Activated naive CD4-positive, alpha-beta T cell treated with anti-CD3 and anti-CD28 coated beads, Interleukin-2, amount 10 ng/mL, durations not matched to agents 7 days and 5 days (primary cell): ENCODE measurements at regions not wholly inside any gene's neighbourhood (a gene's known extent, or its start where the extent isn't known, plus 50 kb on each side); places are given as distances from the start of the nearest gene placed in this dataset.

ENCODE experiments used
- CTCF ChIA-PET: fragments of 350-600 bp; sonication (Branson Sonifier 250); formaldehyde crosslinking; loops from one replicate; lab custom pipeline; 2021; ENCODE audit warnings: antibody characterized with exemption; lab: Charles Lee
- DNase-seq: peaks from one replicate; pipeline ENCODE4 v3.0.0-alpha.2; 2020
- H3K27ac Mint-ChIP-seq: one replicate; pipeline ENCODE4 v1.8.0; 2021; ENCODE audit warnings: mild to moderate bottlenecking, moderate library complexity, mixed read lengths
- H3K27me3 Mint-ChIP-seq: one replicate; pipeline ENCODE4 v1.8.0; 2021; ENCODE audit warnings: mild to moderate bottlenecking, mixed read lengths
- H3K36me3 Mint-ChIP-seq: one replicate; pipeline ENCODE4 v1.8.0; 2021; ENCODE audit warnings: mixed read lengths
- H3K4me1 Mint-ChIP-seq: one replicate; pipeline ENCODE4 v1.8.0; 2021; ENCODE audit warnings: mixed read lengths
- H3K4me3 Mint-ChIP-seq: one replicate; pipeline ENCODE4 v1.8.0; 2021; ENCODE audit warnings: mild to moderate bottlenecking, moderate library complexity, mixed read lengths
- H3K9me3 Mint-ChIP-seq: one replicate; pipeline ENCODE4 v1.8.0; 2021; ENCODE audit warnings: mixed read lengths

GRCh38 chr5:143653766-143654282 is 158.1 kb upstream of the HMHB1 start:
- no peak overlapping the region for H3K4me3 Mint-ChIP-seq
- CTCF ChIA-PET, result interaction anchor here (1.3 kb wide), 1 partner anchor 13 kb away, joined by 3 read pairs; no protein-coding TSS in a partner anchor
- no peaks in the 10 kb centered on the region for H3K36me3 Mint-ChIP-seq
- H3K9me3 Mint-ChIP-seq, result no peaks in the 10 kb centered on the region
- H3K4me1 Mint-ChIP-seq, result no peaks in the 10 kb centered on the region
- no peak for DNase-seq
- H3K27me3 Mint-ChIP-seq, result no peaks in the 10 kb centered on the region
- no peak overlapping the region for H3K27ac Mint-ChIP-seq

GRCh38 chr5:143653256-143653655 is 158.7 kb upstream of the HMHB1 start:
- no peak for DNase-seq
- no peak overlapping the region for H3K27ac Mint-ChIP-seq
- no peaks in the 10 kb centered on the region for H3K4me1 Mint-ChIP-seq
- no peaks in the 10 kb centered on the region for H3K9me3 Mint-ChIP-seq
- no peaks in the 10 kb centered on the region for H3K36me3 Mint-ChIP-seq
- CTCF ChIA-PET, result interaction anchor here (1.3 kb wide), 1 partner anchor 14 kb away, joined by 3 read pairs; no protein-coding TSS in a partner anchor
- H3K27me3 Mint-ChIP-seq, result no peaks in the 10 kb centered on the region
- no peak overlapping the region for H3K4me3 Mint-ChIP-seq

GRCh38 chr5:143652108-143652700 is 159.8 kb upstream of the HMHB1 start:
- CTCF ChIA-PET, result no interaction called here
- Mint-ChIP-seq H3K9me3 (no peaks in the 10 kb centered on the region), H3K4me1 (no peaks in the 10 kb centered on the region), H3K4me3 (no peak overlapping the region), H3K27ac (no peak overlapping the region), H3K36me3 (no peaks in the 10 kb centered on the region), H3K27me3 (peaks cover 1% of the 10 kb centered on the region)
- no peak for DNase-seq

- no peaks in the 10 kb centered on the region for H3K4me1 Mint-ChIP-seq
- CTCF ChIA-PET, result no interaction called here
- no peaks in the 10 kb centered on the region for H3K36me3 Mint-ChIP-seq
- DNase-seq, result no peak
- H3K27ac Mint-ChIP-seq, result no peak overlapping the region
- peaks cover 4% of the 10 kb centered on the region for H3K27me3 Mint-ChIP-seq
- H3K9me3 Mint-ChIP-seq, result no peaks in the 10 kb centered on the region
- H3K4me3 Mint-ChIP-seq, result no peak overlapping the region
Observed at GRCh38 chr5:143649937-143650621, 161.9 kb upstream of the HMHB1 start.

GRCh38 chr5:143648696-143649095 is 163.3 kb upstream of the HMHB1 start:
- no peak overlapping the region for H3K4me3 Mint-ChIP-seq
- peaks cover 4% of the 10 kb centered on the region for H3K27me3 Mint-ChIP-seq
- no peaks in the 10 kb centered on the region for H3K9me3 Mint-ChIP-seq
- CTCF ChIA-PET, result no interaction called here
- no peak for DNase-seq
- no peak overlapping the region for H3K27ac Mint-ChIP-seq
- no peaks in the 10 kb centered on the region for H3K36me3 Mint-ChIP-seq
- no peaks in the 10 kb centered on the region for H3K4me1 Mint-ChIP-seq

- no peak overlapping the region for H3K27ac Mint-ChIP-seq
- no peaks in the 10 kb centered on the region for H3K4me1 Mint-ChIP-seq
- H3K36me3 Mint-ChIP-seq, result no peaks in the 10 kb centered on the region
- CTCF ChIA-PET, result no interaction called here
- no peak overlapping the region for H3K4me3 Mint-ChIP-seq
- H3K9me3 Mint-ChIP-seq, result no peaks in the 10 kb centered on the region
- H3K27me3 Mint-ChIP-seq, result peaks cover 4% of the 10 kb centered on the region
- no peak for DNase-seq
Observed at GRCh38 chr5:143646961-143647360, 165.0 kb upstream of the HMHB1 start.

- Mint-ChIP-seq H3K9me3 (no peaks in the 10 kb centered on the region), H3K4me3 (no peak overlapping the region), H3K27ac (no peak overlapping the region), H3K36me3 (no peaks in the 10 kb centered on the region), H3K4me1 (no peaks in the 10 kb centered on the region), H3K27me3 (peaks cover 4% of the 10 kb centered on the region)
- CTCF ChIA-PET, result no interaction called here
- DNase-seq, result no peak
Observed at GRCh38 chr5:143645356-143645755, 166.6 kb upstream of the HMHB1 start.

- Mint-ChIP-seq H3K9me3 (no peaks in the 10 kb centered on the region), H3K4me3 (no peak overlapping the region), H3K4me1 (no peaks in the 10 kb centered on the region), H3K27me3 (peaks cover 4% of the 10 kb centered on the region), H3K36me3 (no peaks in the 10 kb centered on the region), H3K27ac (no peak overlapping the region)
- no peak for DNase-seq
- CTCF ChIA-PET, result no interaction called here
Observed at GRCh38 chr5:143644727-143645126, 167.2 kb upstream of the HMHB1 start.

GRCh38 chr5:143642791-143643190 is 169.2 kb upstream of the HMHB1 start:
- no peak overlapping the region for H3K4me3 Mint-ChIP-seq
- H3K4me1 Mint-ChIP-seq, result no peaks in the 10 kb centered on the region
- H3K27ac Mint-ChIP-seq, result no peak overlapping the region
- no peak for DNase-seq
- H3K27me3 Mint-ChIP-seq, result peaks cover 4% of the 10 kb centered on the region
- CTCF ChIA-PET, result no interaction called here
- H3K9me3 Mint-ChIP-seq, result no peaks in the 10 kb centered on the region
- H3K36me3 Mint-ChIP-seq, result no peaks in the 10 kb centered on the region

- no peaks in the 10 kb centered on the region for H3K36me3 Mint-ChIP-seq
- no peaks in the 10 kb centered on the region for H3K4me1 Mint-ChIP-seq
- H3K27me3 Mint-ChIP-seq, result no peaks in the 10 kb centered on the region
- H3K4me3 Mint-ChIP-seq, result no peak overlapping the region
- H3K9me3 Mint-ChIP-seq, result no peaks in the 10 kb centered on the region
- no peak for DNase-seq
- CTCF ChIA-PET, result no interaction called here
- no peak overlapping the region for H3K27ac Mint-ChIP-seq
Observed at GRCh38 chr5:143641549-143642355, 170.2 kb upstream of the HMHB1 start.

- no peak overlapping the region for H3K27ac Mint-ChIP-seq
- CTCF ChIA-PET, result no interaction called here
- H3K9me3 Mint-ChIP-seq, result no peaks in the 10 kb centered on the region
- no peaks in the 10 kb centered on the region for H3K4me1 Mint-ChIP-seq
- no peak overlapping the region for H3K4me3 Mint-ChIP-seq
- no peaks in the 10 kb centered on the region for H3K36me3 Mint-ChIP-seq
- no peak for DNase-seq
- H3K27me3 Mint-ChIP-seq, result no peaks in the 10 kb centered on the region
Observed at GRCh38 chr5:143638654-143639053, 173.3 kb upstream of the HMHB1 start.

GRCh38 chr5:143636931-143637528 is 174.9 kb upstream of the HMHB1 start:
- CTCF ChIA-PET, result no interaction called here
- H3K4me3 Mint-ChIP-seq, result no peak overlapping the region
- H3K36me3 Mint-ChIP-seq, result no peaks in the 10 kb centered on the region
- H3K9me3 Mint-ChIP-seq, result no peaks in the 10 kb centered on the region
- no peak overlapping the region for H3K27ac Mint-ChIP-seq
- no peaks in the 10 kb centered on the region for H3K27me3 Mint-ChIP-seq
- no peaks in the 10 kb centered on the region for H3K4me1 Mint-ChIP-seq
- no peak for DNase-seq

- no peak overlapping the region for H3K4me3 Mint-ChIP-seq
- no peaks in the 10 kb centered on the region for H3K9me3 Mint-ChIP-seq
- H3K27ac Mint-ChIP-seq, result no peak overlapping the region
- DNase-seq, result no peak
- CTCF ChIA-PET, result interaction anchor here (0.5 kb wide), 1 partner anchor 111 kb away, joined by 5 read pairs; no protein-coding TSS in a partner anchor
- H3K27me3 Mint-ChIP-seq, result no peaks in the 10 kb centered on the region
- no peaks in the 10 kb centered on the region for H3K36me3 Mint-ChIP-seq
- no peaks in the 10 kb centered on the region for H3K4me1 Mint-ChIP-seq
Observed at GRCh38 chr5:143635888-143636287, 176.1 kb upstream of the HMHB1 start.

GRCh38 chr5:143635146-143635752 is 176.7 kb upstream of the HMHB1 start:
- CTCF ChIA-PET, result interaction anchor here (0.5 kb wide), 1 partner anchor 110 kb away, joined by 5 read pairs; no protein-coding TSS in a partner anchor
- Mint-ChIP-seq H3K27me3 (no peaks in the 10 kb centered on the region), H3K4me3 (no peak overlapping the region), H3K4me1 (no peaks in the 10 kb centered on the region), H3K9me3 (no peaks in the 10 kb centered on the region), H3K36me3 (no peaks in the 10 kb centered on the region), H3K27ac (no peak overlapping the region)
- DNase-seq, result no peak
